NT2/D1 (cell line): ENCODE measurements at regions not wholly inside any gene's neighbourhood (a gene's known extent, or its start where the extent isn't known, plus 50 kb on each side); places are given as distances from the start of the nearest gene placed in this dataset.

ENCODE experiments used
- DNase-seq: peaks from one replicate; pipeline ENCODE4 v3.0.0-alpha.2; 2011; ENCODE audit warnings: low read depth, low spot score
- H3K27me3 ChIP-seq: 2 replicates; pipeline ENCODE4 v1.6.0; 2011; ENCODE audit warnings: mild to moderate bottlenecking; ENCODE audit not compliant: insufficient read length, insufficient read depth
- H3K36me3 ChIP-seq: 2 replicates; pipeline ENCODE4 v1.6.1; 2011; ENCODE audit warnings: mild to moderate bottlenecking, low read length, mixed read lengths; ENCODE audit not compliant: insufficient read depth, insufficient read length
- H3K4me1 ChIP-seq: 2 replicates; pipeline ENCODE4 v1.5.1; 2011; ENCODE audit not compliant: insufficient read depth, insufficient read length
- H3K4me3 ChIP-seq: 2 replicates; pipeline ENCODE4 v1.5.1; 2011; ENCODE audit warnings: low read depth; ENCODE audit not compliant: insufficient read length
- H3K9ac ChIP-seq: 2 replicates; pipeline ENCODE4 v1.6.0; 2011; ENCODE audit warnings: low read depth; ENCODE audit not compliant: insufficient read length
- H3K9me3 ChIP-seq: 2 replicates; pipeline ENCODE4 v1.5.1; 2011; ENCODE audit warnings: mild to moderate bottlenecking, low read length; ENCODE audit not compliant: insufficient read depth
- SUZ12 ChIP-seq: IDR thresholded peaks from 2 replicates; pipeline ENCODE4 v1.6.1; 2011; ENCODE audit not compliant: insufficient read length, insufficient read depth; ENCODE audit errors: extremely low read depth
- YY1 ChIP-seq: IDR thresholded peaks from 2 replicates; pipeline ENCODE4 v1.6.1; 2011; ENCODE audit not compliant: insufficient read length, insufficient read depth
- ZNF274 ChIP-seq: IDR thresholded peaks from 2 replicates; pipeline ENCODE4 v1.6.1; 2011; ENCODE audit warnings: mild to moderate bottlenecking, low read depth, low read length

- Histone ChIP-seq H3K9ac (no peak overlapping the region), H3K27me3 (no peaks in the 10 kb centered on the region), H3K9me3 (0 out of 2 replicates have a peak, but pooled peaks cover 4% of the 10 kb centered on the region), H3K4me1 (no peaks in the 10 kb centered on the region), H3K4me3 (no peak overlapping the region), H3K36me3 (no peaks in the 10 kb centered on the region)
- DNase-seq: no peak
- no peak for TF ChIP-seq ZNF274
- no peak for TF ChIP-seq SUZ12
- TF ChIP-seq YY1: no peak
Measured at GRCh38 chr2:875687-876615, 74.7 kb upstream of the SNTG2 start.

- H3K36me3 ChIP-seq: no peaks in the 10 kb centered on the region
- H3K4me3 ChIP-seq: no peak overlapping the region
- no peaks in the 10 kb centered on the region for H3K9me3 ChIP-seq
- H3K4me1 ChIP-seq: no peaks in the 10 kb centered on the region
- H3K27me3 ChIP-seq: no peaks in the 10 kb centered on the region
- DNase-seq: no peak
- no peak overlapping the region for H3K9ac ChIP-seq
- TF ChIP-seq ZNF274 (no peak), SUZ12 (no peak), YY1 (no peak)
Measured at GRCh38 chr2:873651-874580, 76.7 kb upstream of the SNTG2 start.

- no peak for DNase-seq
- no peaks in the 10 kb centered on the region for H3K27me3 ChIP-seq
- TF ChIP-seq ZNF274 (no peak), SUZ12 (no peak), YY1 (no peak)
- H3K36me3 ChIP-seq: no peaks in the 10 kb centered on the region
- H3K9ac ChIP-seq: no peak overlapping the region
- no peaks in the 10 kb centered on the region for H3K9me3 ChIP-seq
- no peak overlapping the region for H3K4me3 ChIP-seq
- H3K4me1 ChIP-seq: no peaks in the 10 kb centered on the region
Measured at GRCh38 chr2:873027-873426, 77.6 kb upstream of the SNTG2 start.

- H3K27me3 ChIP-seq: no peaks in the 10 kb centered on the region
- no peaks in the 10 kb centered on the region for H3K9me3 ChIP-seq
- no peak overlapping the region for H3K9ac ChIP-seq
- H3K36me3 ChIP-seq: no peaks in the 10 kb centered on the region
- H3K4me3 ChIP-seq: no peak overlapping the region
- no peaks in the 10 kb centered on the region for H3K4me1 ChIP-seq
- no peak for DNase-seq
- TF ChIP-seq SUZ12 (no peak), ZNF274 (no peak), YY1 (no peak)
Measured at GRCh38 chr2:871926-872680, 78.5 kb upstream of the SNTG2 start.

- Histone ChIP-seq H3K9ac (no peak overlapping the region), H3K4me3 (no peak overlapping the region), H3K9me3 (no peaks in the 10 kb centered on the region), H3K4me1 (no peaks in the 10 kb centered on the region), H3K36me3 (no peaks in the 10 kb centered on the region), H3K27me3 (no peaks in the 10 kb centered on the region)
- TF ChIP-seq YY1 (no peak), SUZ12 (no peak), ZNF274 (no peak)
- no peak for DNase-seq
Measured at GRCh38 chr2:871175-871727, 79.4 kb upstream of the SNTG2 start.

GRCh38 chr2:870426-870825 is 80.2 kb upstream of the SNTG2 start:
- no peaks in the 10 kb centered on the region for H3K9me3 ChIP-seq
- TF ChIP-seq YY1 (no peak), SUZ12 (no peak), ZNF274 (no peak)
- H3K27me3 ChIP-seq: no peaks in the 10 kb centered on the region
- no peak overlapping the region for H3K9ac ChIP-seq
- no peak overlapping the region for H3K4me3 ChIP-seq
- no peaks in the 10 kb centered on the region for H3K36me3 ChIP-seq
- no peaks in the 10 kb centered on the region for H3K4me1 ChIP-seq
- DNase-seq: no peak
